Activated CD8-positive, alpha-beta memory T cell treated with anti-CD3 and anti-CD28 coated beads for 4 hours (primary cell): ENCODE measurements at regions not wholly inside any gene's neighbourhood (a gene's known extent, or its start where the extent isn't known, plus 50 kb on each side); places are given as distances from the start of the nearest gene placed in this dataset.

Source experiments
- DNase-seq, 2 donors: peaks; one replicate each; pipeline ENCODE4 v3.0.0-alpha.2; 2020; ENCODE audit warnings: low read depth in 2 of 2

DNA sequence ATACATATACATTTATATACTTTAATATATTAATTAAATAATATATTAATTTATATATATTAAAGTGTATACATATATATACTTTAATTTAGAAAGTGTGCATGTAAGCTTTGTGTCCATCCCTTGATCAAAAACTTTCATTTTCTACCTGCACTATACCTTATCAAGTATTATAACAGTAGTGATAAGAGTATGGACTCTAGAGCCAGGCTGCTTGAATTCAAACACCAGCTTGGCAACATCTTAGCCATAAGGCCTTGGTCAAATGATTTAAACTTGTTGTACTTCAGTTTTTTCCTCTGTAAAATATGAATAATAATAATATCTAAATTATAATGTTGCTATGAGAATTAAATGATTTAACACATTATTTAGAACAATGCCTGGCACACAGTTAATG is 327.6 kb upstream of the NECTIN3 start:
- DNase-seq, result no peak

DNA sequence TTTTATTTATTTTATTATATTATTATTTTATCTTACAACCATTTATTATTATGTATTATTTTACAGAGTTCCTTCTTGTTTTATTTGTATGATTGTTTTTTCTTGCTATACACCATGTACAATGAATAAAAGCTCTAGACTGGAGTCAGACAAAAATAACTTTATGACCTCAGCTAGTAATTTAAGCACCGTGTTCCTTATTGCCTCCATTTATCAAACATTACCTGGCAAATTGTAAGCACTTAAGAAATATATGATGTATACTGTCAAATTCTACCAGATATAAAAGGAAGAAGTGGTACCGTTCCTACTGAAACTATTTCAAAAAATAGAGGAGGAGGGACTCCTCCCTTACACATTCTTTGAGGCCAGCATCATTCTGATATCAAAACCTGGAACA is 326.9 kb upstream of the NECTIN3 start:
- DNase-seq, result no peak

DNA sequence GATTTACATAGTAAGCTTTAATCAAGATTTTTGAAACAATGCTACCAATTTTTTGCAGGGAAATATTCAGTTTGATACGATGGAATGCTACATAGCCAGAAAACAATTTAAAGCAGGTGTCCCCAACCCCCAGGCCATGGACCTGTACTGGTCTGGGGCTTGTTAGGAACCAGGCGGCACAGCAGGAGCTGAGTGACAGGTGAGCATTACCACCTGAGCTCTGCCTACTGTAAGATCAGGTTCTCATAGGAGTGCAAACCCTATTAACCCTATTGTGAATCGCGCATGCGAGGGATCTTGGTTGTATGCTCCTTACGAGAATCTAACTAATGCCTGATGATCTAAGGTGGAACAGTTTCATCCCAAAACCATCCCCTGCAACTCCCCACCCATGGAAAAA is 322.6 kb upstream of the NECTIN3 start:
- DNase-seq, result no peak

GRCh38 chr3:110750201-110750600 is 321.4 kb upstream of the NECTIN3 start:
- DNase-seq, result no peak

DNA sequence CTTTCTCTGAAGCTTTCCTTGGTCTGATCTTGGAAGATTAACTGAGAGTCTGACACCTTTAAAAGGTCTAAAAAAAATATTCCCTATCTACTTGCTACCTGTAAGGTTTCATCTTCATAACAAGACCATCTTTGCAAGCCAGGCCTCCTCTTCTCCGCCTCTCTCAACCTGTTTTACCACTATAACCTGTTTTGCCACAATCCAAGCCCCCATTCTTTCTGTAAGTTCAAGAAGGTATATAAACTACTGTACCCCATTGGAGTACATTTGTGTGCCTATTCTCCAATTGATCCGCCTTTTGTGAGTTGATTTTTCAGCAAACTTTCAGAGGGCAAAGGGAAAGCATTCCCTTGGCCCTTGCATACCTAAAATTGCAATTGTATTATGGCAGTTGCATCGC is 319.3 kb upstream of the NECTIN3 start:
- no peak for DNase-seq

GRCh38 chr3:110753516-110753915 is 318.1 kb upstream of the NECTIN3 start:
- DNase-seq, result no peak

DNA sequence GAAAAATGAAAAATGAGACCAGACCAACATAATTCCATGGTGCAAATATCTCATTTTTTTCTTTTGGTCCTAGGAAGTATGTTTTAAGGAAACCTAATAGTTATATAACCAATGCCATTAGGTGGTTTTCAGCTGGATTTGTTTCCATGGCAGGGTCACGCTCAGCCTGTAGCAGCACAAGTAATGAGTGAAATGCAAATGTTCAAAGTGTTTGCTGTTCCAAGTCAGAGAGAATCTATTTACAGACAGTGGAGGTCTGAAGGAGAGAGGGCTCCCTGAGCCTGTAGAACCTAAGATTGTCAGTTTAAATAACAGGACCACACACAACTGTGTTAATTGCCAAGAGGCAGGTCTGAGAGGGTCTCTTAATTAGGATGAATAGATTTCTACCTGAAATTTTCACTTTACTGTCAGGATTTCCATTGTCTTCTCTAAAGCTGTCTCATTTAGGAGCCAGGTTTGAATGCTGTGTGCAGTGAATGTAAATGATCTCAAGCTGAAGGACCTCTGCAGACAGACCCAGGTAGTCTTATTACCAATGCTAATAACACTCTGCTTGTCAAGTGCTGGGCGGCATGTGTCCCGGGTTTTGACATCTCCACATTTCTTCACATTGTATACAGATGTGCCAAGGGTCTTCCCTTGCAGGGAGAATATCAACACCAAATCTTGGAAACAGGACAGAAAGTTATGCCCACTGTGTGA is 317.3 kb upstream of the NECTIN3 start:
- no peak for DNase-seq

DNA sequence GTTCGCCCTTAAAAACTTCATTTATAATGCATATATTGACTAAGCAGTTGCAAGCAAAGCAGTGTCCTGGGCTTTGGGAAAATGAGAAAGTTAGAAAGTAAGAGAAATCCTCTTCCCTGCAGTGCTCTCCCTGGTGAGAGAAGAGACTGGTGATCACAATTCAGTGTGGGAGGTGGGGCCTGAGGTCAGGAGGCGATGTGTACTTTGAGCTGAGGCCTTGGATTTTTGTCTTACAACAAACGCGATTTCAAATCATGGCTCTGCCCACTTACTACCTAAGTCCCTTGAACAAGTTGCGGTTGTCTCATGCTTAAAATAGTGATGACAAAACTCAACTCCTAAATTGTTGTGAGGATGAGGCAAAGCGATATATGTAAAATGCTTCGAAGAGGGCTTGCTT is 316.3 kb upstream of the NECTIN3 start:
- DNase-seq, result no peak

- DNase-seq, result no peak
These were observed 314.9 kb upstream of the NECTIN3 start for GRCh38 chr3:110756705-110757104.

- DNase-seq, result no peak
These were observed 313.4 kb upstream of the NECTIN3 start for GRCh38 chr3:110758208-110758607.

DNA sequence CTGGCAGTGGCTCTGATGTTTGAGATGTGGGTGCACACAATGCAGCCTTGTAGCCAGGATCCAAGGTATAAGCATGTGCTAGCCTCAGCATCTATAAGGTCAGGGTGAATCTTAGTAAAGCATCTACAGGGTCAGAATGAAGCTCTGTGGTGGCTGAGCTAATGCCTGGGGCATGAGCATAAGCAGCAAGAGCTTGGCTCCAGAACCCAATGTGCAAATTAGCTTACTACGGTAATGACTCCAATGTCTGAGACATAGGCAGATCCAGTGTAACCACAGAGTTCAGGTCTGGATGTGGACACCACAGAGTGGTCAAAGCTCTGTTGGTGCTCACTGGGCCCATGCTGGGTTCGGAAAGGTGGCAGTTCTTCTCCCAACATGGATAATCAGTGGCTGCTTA is 304.5 kb upstream of the NECTIN3 start:
- DNase-seq, result no peak

- DNase-seq, result no peak
These were observed 303.8 kb upstream of the NECTIN3 start for GRCh38 chr3:110767838-110768237.

DNA sequence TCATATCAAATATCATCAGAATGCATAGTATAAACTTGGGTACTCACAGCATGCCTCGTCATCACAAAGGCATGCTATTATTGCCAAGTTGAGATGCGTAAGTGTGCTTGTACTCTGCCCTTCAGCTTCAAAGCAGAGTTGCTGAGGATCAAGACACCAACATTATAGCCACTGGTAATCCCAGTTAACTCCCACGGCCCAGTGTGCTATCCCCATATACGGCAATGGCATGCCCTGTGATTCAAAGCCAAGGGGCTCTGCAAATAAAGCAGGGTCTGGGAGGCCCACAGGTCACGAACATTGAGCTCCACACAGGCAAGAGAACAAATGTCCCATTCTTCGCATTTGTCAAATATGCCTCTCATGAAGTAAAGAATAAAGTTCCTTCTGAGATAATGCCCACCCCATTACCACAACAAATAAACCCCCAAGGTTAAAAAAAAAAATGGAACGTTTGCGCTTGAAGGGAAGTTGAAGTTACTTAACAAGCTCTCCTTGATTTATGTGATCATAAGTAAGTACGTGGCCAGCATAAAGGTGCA is 298.1 kb upstream of the NECTIN3 start:
- DNase-seq, result no peak

DNA sequence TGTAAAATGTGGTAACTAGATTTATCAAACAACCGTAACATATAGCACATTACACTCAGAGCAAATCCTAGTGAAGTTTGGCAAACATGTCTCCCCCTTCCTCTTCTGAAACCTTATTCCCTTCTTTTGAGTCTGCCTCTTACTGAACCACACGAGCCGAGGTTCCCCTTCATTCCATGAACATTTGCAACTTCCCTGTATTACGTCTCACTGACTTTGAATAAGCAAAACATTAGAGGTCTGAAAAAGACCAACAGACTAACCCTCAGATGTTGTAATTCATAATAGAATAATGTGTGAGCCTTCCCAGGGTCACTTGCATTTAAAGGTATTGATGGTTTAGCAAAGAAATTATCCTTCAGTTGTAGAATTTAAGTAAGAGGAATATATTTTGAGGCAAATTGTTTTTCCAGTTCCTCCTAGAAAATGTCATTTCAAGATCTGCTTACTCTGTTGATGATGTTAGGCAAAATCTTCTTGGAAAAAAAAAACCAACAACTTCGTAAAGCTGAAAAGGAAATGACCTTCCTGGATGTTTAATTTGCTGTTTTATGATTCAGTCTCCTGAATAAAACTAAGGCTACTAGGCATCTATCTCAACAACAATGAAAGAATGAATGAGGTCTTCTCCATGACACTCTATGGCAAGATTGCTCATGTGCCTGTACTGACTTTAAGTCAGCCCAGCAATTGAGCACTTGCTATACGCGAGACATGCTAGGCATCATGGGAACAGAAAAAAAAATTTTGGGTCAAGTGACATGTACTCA is 296.9 kb upstream of the NECTIN3 start:
- no peak for DNase-seq

DNA sequence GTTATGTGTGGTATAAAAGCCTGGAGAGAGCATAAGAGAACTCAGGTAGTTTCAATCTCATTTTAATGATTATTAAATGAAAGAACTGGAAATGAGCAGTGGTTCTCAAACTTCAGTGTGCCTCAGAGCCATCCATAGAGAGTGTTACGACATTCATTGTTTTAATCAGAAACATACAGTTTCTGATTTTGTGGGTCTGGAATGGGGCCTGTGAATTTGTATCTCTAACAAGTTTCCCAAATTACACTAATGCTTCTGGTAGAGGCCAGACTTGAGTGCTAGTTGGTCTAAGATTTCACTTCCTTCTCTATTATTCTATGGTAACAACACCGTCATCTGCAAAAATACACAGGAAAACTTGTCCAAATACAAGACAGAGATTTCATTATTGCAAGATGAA is 292.0 kb upstream of the NECTIN3 start:
- no peak for DNase-seq

DNA sequence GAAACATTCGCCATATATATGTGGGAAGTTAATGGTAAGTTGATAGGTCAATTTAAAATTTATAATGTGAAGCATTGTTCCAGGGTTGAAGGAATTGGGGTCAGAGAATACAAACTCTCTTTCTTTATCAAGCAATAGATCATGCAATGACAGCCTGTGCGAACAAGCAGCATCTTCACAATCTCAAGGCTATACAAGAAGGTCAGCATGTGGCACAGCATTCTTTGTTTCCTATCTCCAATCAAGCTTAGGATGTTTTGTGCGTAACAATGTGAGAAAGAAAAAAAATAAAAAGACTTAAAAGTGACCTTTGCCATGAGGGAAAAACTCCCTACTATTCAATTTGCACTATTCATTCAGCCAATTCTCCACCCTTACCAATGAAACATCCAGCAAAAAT is 288.1 kb upstream of the NECTIN3 start:
- no peak for DNase-seq

- no peak for DNase-seq
These were observed 282.8 kb upstream of the NECTIN3 start for GRCh38 chr3:110788794-110789193.

DNA sequence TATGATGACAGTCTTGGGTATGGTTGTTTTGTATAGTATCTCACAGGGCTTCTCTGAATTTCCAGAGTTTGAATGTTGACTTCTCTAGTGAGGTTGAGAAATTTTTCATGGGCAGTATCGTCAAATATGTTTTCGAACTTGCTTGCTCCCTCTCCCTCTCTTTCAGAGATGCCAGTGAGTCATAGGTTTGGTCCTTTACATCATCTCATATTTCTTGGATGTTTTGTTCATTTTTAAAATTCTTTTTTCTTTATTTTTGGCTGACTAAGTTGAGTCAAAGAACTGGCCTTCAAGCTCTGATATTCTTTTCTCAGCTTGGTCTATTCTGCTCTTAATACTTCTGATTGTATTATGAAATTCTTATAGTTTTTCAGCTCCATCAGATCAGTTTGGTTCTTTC is 282.3 kb upstream of the NECTIN3 start:
- no peak for DNase-seq

- no peak for DNase-seq
These were observed 281.0 kb upstream of the NECTIN3 start for GRCh38 chr3:110790631-110791030.

DNA sequence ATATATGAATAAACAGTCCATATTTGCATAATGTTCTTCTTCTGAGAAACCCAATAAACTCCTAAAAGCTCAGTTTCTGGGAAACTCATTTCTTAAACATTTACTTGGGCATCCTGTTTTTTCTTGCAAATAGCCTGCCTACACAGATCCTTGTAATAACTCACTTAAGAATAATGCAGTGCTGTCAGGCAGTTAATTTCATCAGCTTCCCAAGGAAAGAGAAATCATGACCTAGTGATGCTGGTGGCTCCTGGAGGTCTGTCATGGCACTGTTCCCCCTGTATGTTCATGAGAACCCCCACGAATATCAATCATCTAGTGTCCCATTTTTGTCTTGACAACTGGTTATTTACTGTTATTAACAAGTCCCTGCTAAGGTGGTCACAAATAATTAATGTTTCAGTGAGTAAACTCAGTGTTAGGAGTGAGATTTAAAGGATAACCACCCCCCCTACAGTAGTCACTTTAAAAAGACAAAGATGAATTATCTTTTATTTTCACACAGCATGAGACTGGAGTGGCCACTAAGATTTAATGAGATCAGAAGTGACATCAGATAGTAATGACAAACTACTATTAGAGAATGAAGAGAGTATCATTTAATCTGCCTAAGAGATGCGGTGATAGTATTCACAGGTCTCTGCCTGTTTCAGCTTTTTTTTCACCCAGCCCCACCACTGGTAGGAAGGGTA is 279.5 kb upstream of the NECTIN3 start:
- DNase-seq, result no peak

DNA sequence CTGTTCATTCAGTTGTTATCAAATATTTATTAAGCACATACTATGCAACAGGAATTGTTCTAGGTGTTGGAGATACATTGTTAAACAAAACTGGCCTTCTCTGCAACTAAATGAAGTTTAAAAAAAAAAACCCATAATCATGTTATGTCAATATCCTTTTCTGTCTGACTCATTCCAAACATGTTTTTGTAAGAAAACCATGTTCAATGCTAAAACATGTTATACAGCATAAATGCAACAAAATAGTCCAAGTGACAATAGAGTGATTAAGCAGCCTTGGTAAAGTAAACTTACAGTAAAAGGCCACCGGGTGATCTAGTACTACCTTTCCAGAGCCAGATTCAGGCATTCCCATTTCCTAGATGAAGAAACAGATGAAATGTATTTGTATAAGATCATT is 278.0 kb upstream of the NECTIN3 start:
- no peak for DNase-seq

- DNase-seq, result no peak
These were observed 276.5 kb upstream of the NECTIN3 start for GRCh38 chr3:110795163-110795562.

- DNase-seq, result no peak
These were observed 272.3 kb upstream of the NECTIN3 start for GRCh38 chr3:110799271-110799670.
